DND-41 (cell line): ENCODE measurements at regions not wholly inside any gene's neighbourhood (a gene's known extent, or its start where the extent isn't known, plus 50 kb on each side); places are given as distances from the start of the nearest gene placed in this dataset.
"Not testable (repeated sequence)": the region's sequence is repeated elsewhere in the genome, so short reads cannot be mapped to it uniquely, and the experiment has no call there.

Experiments used
- ATAC-seq: fragments of 200-7000 bp; cut with Tn5 transposase; 3 replicates; pipeline ENCODE4 v1.9.1; 2021; ENCODE audit warnings: low read depth; ENCODE audit not compliant: insufficient read depth
- DNase-seq: peaks from one replicate; pipeline ENCODE4 v3.0.0-alpha.2; 2020
- H2AFZ ChIP-seq: 2 replicates; pipeline ENCODE4 v1.6.0; 2012; ENCODE audit warnings: low read depth, low read length
- H3K27ac ChIP-seq: 2 replicates; pipeline ENCODE4 v1.5.1; 2012; ENCODE audit warnings: low read length, inconsistent platforms
- H3K27me3 ChIP-seq: fragments of 200-600 bp; sonication (generic); 2 replicates; pipeline ENCODE4 v1.6.0; 2012; ENCODE audit warnings: low read length, mild to moderate bottlenecking, inconsistent platforms; ENCODE audit not compliant: insufficient read depth, poor library complexity
- H3K36me3 ChIP-seq: 2 replicates; pipeline ENCODE4 v1.5.1; 2012; ENCODE audit warnings: low read length, inconsistent platforms; ENCODE audit not compliant: insufficient read depth
- H3K4me1 ChIP-seq: 2 replicates; pipeline ENCODE4 v1.5.1; 2012; ENCODE audit warnings: mild to moderate bottlenecking, low read length; ENCODE audit not compliant: insufficient read depth
- H3K4me2 ChIP-seq: 2 replicates; pipeline ENCODE4 v1.6.0; 2012; ENCODE audit warnings: mild to moderate bottlenecking, moderate library complexity, low read length, inconsistent platforms; ENCODE audit not compliant: insufficient read depth
- H3K4me3 ChIP-seq, 2 experiments: fragments of 200-600 bp in 1 of 2; shearing (Covaris generic) in 1 of 2; 2 replicates each; pipeline ENCODE4 v1.5.1; 2012 to 2016; ENCODE audit warnings: inconsistent platforms in 2 of 2, low read length in 2 of 2, mild to moderate bottlenecking in 2 of 2, low read depth in 1 of 2, moderate library complexity in 1 of 2
- H3K79me2 ChIP-seq: 2 replicates; pipeline ENCODE4 v1.6.0; 2012; ENCODE audit warnings: low read length, inconsistent platforms; ENCODE audit not compliant: insufficient read depth
- H3K9ac ChIP-seq: 2 replicates; pipeline ENCODE4 v1.6.0; 2012; ENCODE audit warnings: low read depth, mild to moderate bottlenecking, inconsistent platforms, low read length, moderate library complexity
- H3K9me3 ChIP-seq: 2 replicates; pipeline ENCODE4 v1.5.1; 2012; ENCODE audit warnings: low read length, moderate library complexity, mild to moderate bottlenecking, inconsistent platforms; ENCODE audit not compliant: insufficient read depth, severe bottlenecking
- H4K20me1 ChIP-seq: 2 replicates; pipeline ENCODE4 v1.6.0; 2012; ENCODE audit warnings: low read length; ENCODE audit not compliant: insufficient read depth
- EZH2 ChIP-seq: IDR thresholded peaks from 3 replicates; pipeline ENCODE4 v1.6.1; 2012; ENCODE audit warnings: borderline replicate concordance, low read depth, mild to moderate bottlenecking, moderate library complexity, low read length, inconsistent platforms; ENCODE audit not compliant: severe bottlenecking
- TF ChIP-seq, protein P1 (sequence below): IDR thresholded peaks from 2 replicates; pipeline ENCODE4 v1.5.1; 2012; ENCODE audit warnings: borderline replicate concordance, low read length, moderate library complexity, mild to moderate bottlenecking; ENCODE audit not compliant: poor library complexity, severe bottlenecking; ENCODE audit errors: extremely low read depth

DNA sequence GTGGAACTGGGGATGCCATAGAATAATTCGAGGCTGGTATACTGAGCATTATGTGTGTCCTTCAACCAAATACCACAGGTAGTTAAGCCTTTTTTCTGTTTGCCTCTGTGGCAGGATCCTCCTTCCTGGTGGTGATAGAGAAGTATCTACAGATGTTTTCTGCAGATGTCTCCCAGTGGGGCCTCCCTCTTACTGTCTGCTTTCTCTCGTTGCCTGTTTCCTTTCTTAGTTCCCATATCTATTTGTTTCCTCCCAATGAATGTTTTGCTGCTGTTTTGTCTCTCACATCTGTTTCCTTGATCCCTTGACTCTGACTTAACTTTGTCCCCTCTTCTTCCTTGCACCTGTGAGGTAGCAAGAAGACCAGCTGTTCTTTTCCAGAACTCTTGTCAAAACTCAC lies 130.9 kb upstream of the NUDT12 start:
- Histone ChIP-seq H4K20me1 (no peaks in the 10 kb centered on the region), H3K4me3 (no peak overlapping the region), H3K27ac (no peak overlapping the region), H3K4me2 (no peak overlapping the region), H3K79me2 (no peaks in the 10 kb centered on the region), H3K9ac (no peak overlapping the region), H2AFZ (no peak overlapping the region), H3K36me3 (no peaks in the 10 kb centered on the region), H3K27me3 (no peaks in the 10 kb centered on the region), H3K4me1 (no peaks in the 10 kb centered on the region), H3K9me3 (no peaks in the 10 kb centered on the region)
- TF ChIP-seq, protein P1, sequence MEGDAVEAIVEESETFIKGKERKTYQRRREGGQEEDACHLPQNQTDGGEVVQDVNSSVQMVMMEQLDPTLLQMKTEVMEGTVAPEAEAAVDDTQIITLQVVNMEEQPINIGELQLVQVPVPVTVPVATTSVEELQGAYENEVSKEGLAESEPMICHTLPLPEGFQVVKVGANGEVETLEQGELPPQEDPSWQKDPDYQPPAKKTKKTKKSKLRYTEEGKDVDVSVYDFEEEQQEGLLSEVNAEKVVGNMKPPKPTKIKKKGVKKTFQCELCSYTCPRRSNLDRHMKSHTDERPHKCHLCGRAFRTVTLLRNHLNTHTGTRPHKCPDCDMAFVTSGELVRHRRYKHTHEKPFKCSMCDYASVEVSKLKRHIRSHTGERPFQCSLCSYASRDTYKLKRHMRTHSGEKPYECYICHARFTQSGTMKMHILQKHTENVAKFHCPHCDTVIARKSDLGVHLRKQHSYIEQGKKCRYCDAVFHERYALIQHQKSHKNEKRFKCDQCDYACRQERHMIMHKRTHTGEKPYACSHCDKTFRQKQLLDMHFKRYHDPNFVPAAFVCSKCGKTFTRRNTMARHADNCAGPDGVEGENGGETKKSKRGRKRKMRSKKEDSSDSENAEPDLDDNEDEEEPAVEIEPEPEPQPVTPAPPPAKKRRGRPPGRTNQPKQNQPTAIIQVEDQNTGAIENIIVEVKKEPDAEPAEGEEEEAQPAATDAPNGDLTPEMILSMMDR = no peak
- TF ChIP-seq EZH2 = no peak
- DNase-seq (no peak), ATAC-seq (no peak)

DNA sequence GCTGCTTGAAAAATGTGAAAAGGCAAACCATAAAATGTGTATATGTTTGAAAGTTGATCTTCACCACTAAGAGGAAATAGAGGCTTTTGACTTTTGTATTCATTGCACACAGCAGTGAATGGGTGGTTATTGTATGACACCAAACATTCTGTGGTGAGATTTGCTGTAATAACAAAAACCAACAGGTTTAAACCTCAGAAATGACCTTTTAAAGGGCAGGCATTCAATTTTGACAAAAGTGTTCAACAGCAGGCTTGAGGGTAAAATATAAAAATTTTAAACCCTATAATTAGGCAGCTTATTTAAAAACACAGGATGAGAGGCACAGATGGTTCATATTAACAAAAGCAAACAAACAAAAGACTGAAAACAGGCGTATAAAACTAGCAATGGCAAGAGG lies 128.1 kb upstream of the NUDT12 start:
- no peak for DNase-seq
- H3K36me3 ChIP-seq = no peaks in the 10 kb centered on the region
- H3K9ac ChIP-seq = no peak overlapping the region
- TF ChIP-seq EZH2 = no peak
- TF ChIP-seq, protein P1 = no peak
- no peaks in the 10 kb centered on the region for H4K20me1 ChIP-seq
- no peak overlapping the region for H3K4me2 ChIP-seq
- no peak for ATAC-seq
- no peaks in the 10 kb centered on the region for H3K79me2 ChIP-seq
- H2AFZ ChIP-seq = no peak overlapping the region
- H3K4me3 ChIP-seq = no peak overlapping the region
- H3K9me3 ChIP-seq = no peaks in the 10 kb centered on the region
- no peaks in the 10 kb centered on the region for H3K27me3 ChIP-seq
- no peak overlapping the region for H3K27ac ChIP-seq
- H3K4me1 ChIP-seq = no peaks in the 10 kb centered on the region

DNA sequence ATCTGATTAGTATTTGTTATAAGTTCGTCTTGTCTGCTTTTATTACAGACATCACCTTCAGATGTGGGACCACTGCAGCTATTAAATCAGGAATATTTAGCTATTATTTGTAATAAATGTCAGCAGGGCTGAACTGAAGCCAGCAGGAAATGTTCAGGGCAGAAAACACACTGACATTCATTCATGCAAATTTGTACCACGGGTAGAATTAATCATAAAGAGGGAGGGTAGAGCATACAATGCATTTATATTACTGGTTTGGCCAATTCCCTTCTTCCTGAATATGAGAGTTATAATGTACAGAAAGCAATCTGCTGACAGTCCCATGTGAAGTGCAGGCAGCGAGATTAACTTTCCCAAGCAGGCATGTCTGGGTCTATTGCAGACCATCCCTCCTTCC lies 117.3 kb upstream of the NUDT12 start:
- Histone ChIP-seq H3K4me2 (no peak overlapping the region), H3K4me1 (no peaks in the 10 kb centered on the region), H3K4me3 (no peak overlapping the region), H4K20me1 (no peaks in the 10 kb centered on the region), H3K27ac (no peak overlapping the region), H3K79me2 (no peaks in the 10 kb centered on the region), H2AFZ (no peak overlapping the region), H3K27me3 (no peaks in the 10 kb centered on the region), H3K9ac (no peak overlapping the region), H3K36me3 (no peaks in the 10 kb centered on the region), H3K9me3 (no peaks in the 10 kb centered on the region)
- TF ChIP-seq, protein P1 = no peak
- DNase-seq (no peak), ATAC-seq (no peak)

DNA sequence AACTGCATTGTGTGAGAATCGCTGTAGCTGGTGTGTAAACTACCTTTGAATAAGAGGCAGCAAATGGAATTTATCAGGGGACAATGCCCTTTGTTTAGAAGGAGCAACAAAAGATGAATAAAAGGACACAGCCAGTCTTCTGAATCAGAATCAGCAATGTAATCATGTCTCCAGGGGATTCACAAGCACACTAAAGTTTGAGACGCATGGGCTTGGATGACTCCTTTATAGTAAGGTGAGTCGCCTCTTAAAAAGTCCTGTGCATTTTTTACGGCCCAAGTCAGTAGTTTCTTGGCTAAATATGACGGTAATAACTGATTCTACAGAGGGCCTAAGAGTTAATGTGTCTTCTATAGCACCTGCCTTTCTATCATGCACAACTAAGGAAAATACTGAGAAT lies 113.6 kb upstream of the NUDT12 start:
- H3K4me1 ChIP-seq, H2AFZ ChIP-seq, H3K79me2 ChIP-seq, H3K36me3 ChIP-seq, H3K27ac ChIP-seq, H3K4me3 ChIP-seq, H3K4me2 ChIP-seq, DNase-seq, ATAC-seq, H3K9ac ChIP-seq, H4K20me1 ChIP-seq, H3K27me3 ChIP-seq, H3K9me3 ChIP-seq: not testable (repeated sequence)
